CD4-positive, CD25-positive, alpha-beta regulatory T cell (primary cell): ENCODE measurements at regions not wholly inside any gene's neighbourhood (a gene's known extent, or its start where the extent isn't known, plus 50 kb on each side); places are given as distances from the start of the nearest gene placed in this dataset.

ENCODE experiments used
- ATAC-seq, 2 donors: fragments of 150-1000 bp; cut with Tn5 transposase; one replicate each; pipeline ENCODE4 v1.10.0; 2021; ENCODE audit warnings: low read depth in 2 of 2, moderate number of reproducible peaks in 2 of 2, moderate library complexity in 1 of 2
- DNase-seq, 3 donors: peaks; one replicate each; pipeline versions ENCODE4 v3.0.0 to v3.0.0-alpha.2; 2012 to 2022; ENCODE audit warnings: mixed read lengths in 1 of 3
- H3K27ac ChIP-seq: one replicate; pipeline ENCODE4 v1.7.0; 2013; ENCODE audit warnings: mild to moderate bottlenecking, low read length; ENCODE audit not compliant: insufficient read depth, poor library complexity, severe bottlenecking
- H3K27me3 ChIP-seq: one replicate; pipeline ENCODE4 v1.7.0; 2013; ENCODE audit warnings: low read length; ENCODE audit not compliant: control insufficient read depth, insufficient read depth
- H3K36me3 ChIP-seq: one replicate; pipeline ENCODE4 v1.7.0; 2013; ENCODE audit warnings: mild to moderate bottlenecking, low read length, moderate library complexity; ENCODE audit not compliant: control insufficient read depth, insufficient read depth
- H3K4me1 ChIP-seq: 2 replicates; pipeline ENCODE4 v1.7.0; 2013; ENCODE audit warnings: mild to moderate bottlenecking, low read length; ENCODE audit not compliant: insufficient read depth, control insufficient read depth, poor library complexity, severe bottlenecking
- H3K4me3 ChIP-seq: one replicate; pipeline ENCODE4 v1.7.0; 2013; ENCODE audit warnings: low read depth, mild to moderate bottlenecking, low read length, moderate library complexity
- H3K9me3 ChIP-seq, 2 experiments: 1 replicate in 1 of 2; 2 replicates in 1 of 2; pipeline ENCODE4 v1.7.0; 2013; ENCODE audit warnings: low read length in 2 of 2, mild to moderate bottlenecking in 1 of 2, moderate library complexity in 1 of 2; ENCODE audit not compliant: control insufficient read depth in 2 of 2
- H3K27ac Mint-ChIP-seq, 3 donors: one replicate each; pipeline ENCODE4 v1.8.0; 2020 to 2022; ENCODE audit warnings: mild to moderate bottlenecking in 3 of 3, mixed read lengths in 3 of 3, moderate library complexity in 2 of 3
- H3K27me3 Mint-ChIP-seq: one replicate; pipeline ENCODE4 v1.8.0; 2022; ENCODE audit warnings: mild to moderate bottlenecking, mixed read lengths
- H3K36me3 Mint-ChIP-seq: one replicate; pipeline ENCODE4 v1.8.0; 2020; ENCODE audit warnings: mixed read lengths
- H3K4me1 Mint-ChIP-seq, 4 donors: one replicate each; pipeline ENCODE4 v1.8.0; 2020 to 2022; ENCODE audit warnings: mixed read lengths in 4 of 4, mild to moderate bottlenecking in 1 of 4
- H3K4me3 Mint-ChIP-seq, 4 donors: one replicate each; pipeline ENCODE4 v1.8.0; 2020 to 2022; ENCODE audit warnings: mild to moderate bottlenecking in 4 of 4, mixed read lengths in 4 of 4, moderate library complexity in 3 of 4
- H3K9me3 Mint-ChIP-seq, 7 donors: one replicate each; pipeline ENCODE4 v1.8.0; 2020 to 2022; ENCODE audit warnings: mixed read lengths in 7 of 7, mild to moderate bottlenecking in 3 of 7, moderate library complexity in 2 of 7

DNA sequence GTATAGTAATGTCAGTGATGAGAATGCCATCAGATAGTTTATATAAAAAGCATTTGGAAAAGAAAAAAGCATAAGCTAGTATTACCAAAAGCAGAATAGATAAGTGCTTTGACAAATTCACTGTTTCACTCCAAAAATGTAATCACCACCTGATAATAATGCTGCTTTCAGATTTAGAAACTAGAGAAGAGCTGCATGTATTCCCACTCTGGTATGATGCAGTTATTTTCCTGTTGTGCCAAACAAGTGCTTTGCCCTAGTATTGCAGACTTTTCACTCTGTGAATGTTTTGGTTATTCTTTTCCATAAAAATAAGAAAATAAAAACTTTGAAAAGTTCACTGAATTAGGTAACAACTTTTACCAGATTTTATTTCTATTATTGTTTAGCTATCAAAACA lies 267.7 kb upstream of the TET2 start:
- H3K4me1 Mint-ChIP-seq: peaks cover 3 to 11% (median 4%) of the 10 kb centered on the region in 4 donors
- no peak for ATAC-seq
- no peak overlapping the region for H3K4me3 Mint-ChIP-seq

DNA sequence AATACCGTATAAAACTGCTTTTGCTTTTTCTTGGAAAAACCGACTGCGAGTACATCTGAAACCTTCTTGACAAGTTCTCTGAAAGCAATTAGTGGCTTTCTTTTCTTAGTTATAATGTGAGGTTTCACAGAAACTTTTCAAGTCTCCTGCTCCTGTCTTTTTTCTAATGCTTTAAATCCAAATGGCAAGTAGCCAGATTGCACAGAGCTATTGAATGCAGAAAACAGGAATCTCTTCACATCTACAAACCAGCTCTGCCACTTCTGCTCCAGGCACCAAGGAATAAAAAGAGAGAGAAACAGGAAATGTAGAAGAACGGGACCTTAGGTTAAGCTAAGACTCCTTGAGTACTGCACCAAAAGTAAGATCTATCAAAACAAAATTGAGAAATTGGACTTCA lies 267.3 kb upstream of the TET2 start:
- H3K36me3 ChIP-seq: no peaks in the 10 kb centered on the region
- Mint-ChIP-seq H3K27ac (peak overlapping the region in 1 of 3 donors; percentile 1), H3K4me1 (peaks cover 3 to 11% (median 4%) of the 10 kb centered on the region in 4 donors), H3K36me3 (no peaks in the 10 kb centered on the region), H3K9me3 (no peaks in the 10 kb centered on the region), H3K4me3 (no peak overlapping the region), H3K27me3 (no peaks in the 10 kb centered on the region)
- no peaks in the 10 kb centered on the region for H3K4me1 ChIP-seq
- peak in 1 of 3 donors; percentile 77 for DNase-seq
- H3K4me3 ChIP-seq: no peak overlapping the region
- no peaks in the 10 kb centered on the region for H3K9me3 ChIP-seq
- no peak overlapping the region for H3K27ac ChIP-seq
- H3K27me3 ChIP-seq: no peaks in the 10 kb centered on the region
- ATAC-seq: no peak

More for the DNA sequence above, 267.7 kb upstream of the TET2 start:
- Histone ChIP-seq H3K4me3 (no peak overlapping the region), H3K36me3 (no peaks in the 10 kb centered on the region), H3K27ac (no peak overlapping the region), H3K9me3 (no peaks in the 10 kb centered on the region), H3K4me1 (no peaks in the 10 kb centered on the region), H3K27me3 (no peaks in the 10 kb centered on the region)
- no peaks in the 10 kb centered on the region for H3K9me3 Mint-ChIP-seq
- DNase-seq: no peak
- H3K36me3 Mint-ChIP-seq: no peaks in the 10 kb centered on the region
- no peak overlapping the region for H3K27ac Mint-ChIP-seq
- H3K27me3 Mint-ChIP-seq: no peaks in the 10 kb centered on the region

DNA sequence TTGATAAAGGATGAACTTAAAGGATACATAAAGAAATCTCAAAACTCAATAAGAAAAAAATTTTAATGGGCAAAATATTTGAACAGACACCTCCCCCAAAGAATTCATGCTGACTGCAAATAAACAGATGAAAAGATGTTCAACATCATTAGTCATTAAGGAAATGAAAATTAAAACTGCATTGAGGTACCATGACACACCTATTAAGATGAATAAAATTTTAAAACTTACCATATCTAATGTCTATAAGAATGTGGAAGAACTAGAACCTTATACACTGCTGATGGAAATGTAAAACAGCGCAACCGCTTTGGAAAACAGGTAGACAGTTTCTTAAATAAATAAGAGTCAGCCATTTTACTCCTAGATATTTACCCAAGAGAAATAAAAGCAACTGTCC lies 266.8 kb upstream of the TET2 start:
- Mint-ChIP-seq H3K9me3 (peaks cover 0 to 3% (median 0%) of the 10 kb centered on the region in 7 donors), H3K27ac (no peak overlapping the region), H3K27me3 (no peaks in the 10 kb centered on the region), H3K36me3 (no peaks in the 10 kb centered on the region), H3K4me1 (peaks cover 3 to 11% (median 4%) of the 10 kb centered on the region in 4 donors), H3K4me3 (no peak overlapping the region)
- no peaks in the 10 kb centered on the region for H3K4me1 ChIP-seq
- no peak overlapping the region for H3K4me3 ChIP-seq
- no peaks in the 10 kb centered on the region for H3K27me3 ChIP-seq
- H3K36me3 ChIP-seq: no peaks in the 10 kb centered on the region
- H3K27ac ChIP-seq: no peak overlapping the region
- no peaks in the 10 kb centered on the region for H3K9me3 ChIP-seq
- ATAC-seq (no peak), DNase-seq (no peak)

DNA sequence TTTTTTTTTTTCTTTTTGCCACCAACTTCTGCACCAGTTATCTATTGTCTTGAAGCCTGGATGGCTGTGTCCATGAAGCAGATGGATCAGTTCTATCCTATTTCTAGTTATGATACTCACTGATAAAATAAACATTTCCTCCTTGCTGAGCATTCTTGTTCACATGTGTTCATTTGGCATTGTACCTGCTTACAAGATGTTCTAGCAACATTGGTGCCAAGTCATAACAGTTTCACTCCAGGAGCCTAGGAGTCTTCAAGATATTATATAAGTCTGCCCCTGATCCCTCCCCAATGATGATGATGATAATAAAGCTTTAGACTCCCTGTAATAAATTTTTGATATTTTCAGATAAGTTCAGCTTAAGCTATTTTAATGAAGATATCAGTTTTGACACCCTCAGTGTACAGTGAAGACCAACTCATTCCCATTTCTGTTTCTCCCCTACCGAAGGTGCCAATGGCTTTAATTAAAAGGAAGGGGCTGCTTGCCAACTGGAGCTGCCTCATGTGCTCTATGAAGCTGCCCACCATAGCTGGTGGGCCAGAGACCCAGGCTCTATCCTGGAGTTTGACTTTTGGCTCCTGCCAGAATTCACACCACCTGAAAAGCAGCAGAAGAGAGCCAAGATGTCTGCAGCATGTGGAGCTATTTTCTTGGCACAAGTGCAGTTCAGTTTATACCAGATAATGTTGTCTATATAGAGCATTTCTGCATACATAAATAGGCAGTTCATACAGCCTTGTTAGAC lies 265.4 kb upstream of the TET2 start:
- H3K36me3 Mint-ChIP-seq: no peaks in the 10 kb centered on the region
- no peaks in the 10 kb centered on the region for H3K27me3 Mint-ChIP-seq
- H3K27me3 ChIP-seq: no peaks in the 10 kb centered on the region
- H3K4me1 ChIP-seq: no peaks in the 10 kb centered on the region
- H3K9me3 ChIP-seq: no peaks in the 10 kb centered on the region
- H3K27ac ChIP-seq: no peak overlapping the region
- H3K27ac Mint-ChIP-seq: no peak overlapping the region
- no peak for ATAC-seq
- no peak overlapping the region for H3K4me3 ChIP-seq
- H3K9me3 Mint-ChIP-seq: peaks cover 0 to 3% (median 0%) of the 10 kb centered on the region in 7 donors
- H3K4me3 Mint-ChIP-seq: no peak overlapping the region
- no peaks in the 10 kb centered on the region for H3K36me3 ChIP-seq
- H3K4me1 Mint-ChIP-seq: peaks cover 3 to 11% (median 4%) of the 10 kb centered on the region in 4 donors
- no peak for DNase-seq

DNA sequence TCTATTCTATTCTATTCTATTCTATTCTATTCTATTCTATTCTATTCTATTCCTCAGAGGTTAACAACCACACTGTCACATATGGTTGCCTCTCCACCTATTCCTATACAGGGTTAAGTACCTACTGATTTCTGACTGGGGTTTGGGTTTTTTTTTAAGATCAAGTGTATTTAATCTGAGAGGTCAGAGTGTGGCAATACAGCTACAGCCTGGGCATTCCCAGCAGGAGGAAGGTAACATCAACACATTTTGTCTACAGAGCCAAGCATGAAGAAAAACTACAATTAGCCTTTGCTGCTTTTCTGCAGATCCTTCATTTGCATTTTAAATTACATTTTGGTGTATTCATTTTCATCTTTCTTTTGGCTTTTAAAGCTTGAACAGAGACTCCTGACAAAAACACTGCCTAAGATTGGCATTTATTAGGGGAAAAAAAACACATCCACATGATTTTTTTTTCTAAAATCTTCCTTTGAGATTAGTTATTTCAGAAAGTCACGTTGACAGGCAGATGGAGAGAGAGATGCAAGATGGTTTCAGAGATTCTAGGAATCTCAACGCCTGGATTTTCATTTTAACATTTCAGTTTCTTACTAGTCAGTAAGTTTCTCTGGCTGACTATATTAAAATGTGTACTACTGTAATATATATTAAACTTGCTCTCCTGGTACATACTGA lies 255.9 kb upstream of the TET2 start:
- no peaks in the 10 kb centered on the region for H3K27me3 ChIP-seq
- H3K36me3 ChIP-seq: no peaks in the 10 kb centered on the region
- H3K27ac Mint-ChIP-seq: no peak overlapping the region
- H3K27me3 Mint-ChIP-seq: peaks cover 4% of the 10 kb centered on the region
- peaks cover 0 to 6% (median 0%) of the 10 kb centered on the region in 7 donors for H3K9me3 Mint-ChIP-seq
- H3K36me3 Mint-ChIP-seq: no peaks in the 10 kb centered on the region
- no peak for DNase-seq
- H3K4me3 ChIP-seq: no peak overlapping the region
- H3K4me1 Mint-ChIP-seq: no peaks in the 10 kb centered on the region
- ATAC-seq: no peak
- H3K9me3 ChIP-seq: no peaks in the 10 kb centered on the region
- H3K4me3 Mint-ChIP-seq: no peak overlapping the region
- H3K4me1 ChIP-seq: no peaks in the 10 kb centered on the region
- no peak overlapping the region for H3K27ac ChIP-seq

DNA sequence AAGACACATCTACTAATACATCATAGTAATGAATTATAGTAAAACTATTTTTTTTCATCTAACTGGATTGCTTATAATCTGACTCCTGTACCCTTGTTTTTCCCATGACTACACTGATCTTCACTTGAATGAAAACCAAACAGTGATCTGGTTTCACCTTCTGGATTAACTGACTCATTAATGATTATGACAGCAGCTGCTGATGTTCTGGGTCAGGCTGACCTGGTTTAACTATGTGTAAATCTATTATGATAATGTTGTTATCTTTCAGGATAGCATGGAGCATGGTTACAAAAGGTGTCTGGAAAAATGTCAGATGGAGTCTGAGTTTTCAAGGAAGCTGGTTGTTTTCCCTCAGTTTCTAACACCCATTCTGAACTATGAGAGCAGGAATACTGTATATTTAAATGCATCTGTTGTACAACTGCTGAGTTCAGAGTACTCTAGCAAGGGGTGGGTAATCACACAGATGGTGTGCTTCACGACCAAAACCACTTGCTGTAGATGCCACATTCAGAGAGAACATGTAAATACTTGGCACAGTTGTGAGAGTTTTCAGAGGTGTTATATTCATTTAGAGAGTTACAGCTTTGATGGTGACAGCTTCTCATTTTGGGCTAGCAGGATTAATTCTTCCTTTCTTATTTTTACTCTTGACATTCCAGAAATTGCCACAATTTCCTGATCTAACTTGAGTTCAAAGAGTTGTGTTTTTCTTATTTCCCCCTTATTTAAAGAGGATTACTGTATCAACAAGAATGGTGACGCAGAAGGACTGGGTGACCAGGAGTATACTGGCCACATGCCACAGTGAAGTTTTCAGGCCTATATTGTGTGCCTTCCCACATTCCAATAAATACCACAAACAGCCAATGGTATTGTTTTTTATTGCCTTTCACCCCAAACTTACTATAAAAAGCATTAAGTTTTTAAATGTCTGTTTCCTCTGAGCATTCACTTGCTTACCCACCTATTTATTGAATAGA lies 249.7 kb upstream of the TET2 start:
- Histone ChIP-seq H3K36me3 (no peaks in the 10 kb centered on the region), H3K27me3 (no peaks in the 10 kb centered on the region), H3K9me3 (no peaks in the 10 kb centered on the region), H3K4me3 (no peak overlapping the region), H3K4me1 (no peaks in the 10 kb centered on the region), H3K27ac (no peak overlapping the region)
- DNase-seq: no peak
- no peak for ATAC-seq
- Mint-ChIP-seq H3K27me3 (peaks cover 7% of the 10 kb centered on the region), H3K4me1 (no peaks in the 10 kb centered on the region), H3K36me3 (no peaks in the 10 kb centered on the region), H3K27ac (no peak overlapping the region), H3K9me3 (peaks cover 0 to 11% (median 3%) of the 10 kb centered on the region in 7 donors), H3K4me3 (no peak overlapping the region)

DNA sequence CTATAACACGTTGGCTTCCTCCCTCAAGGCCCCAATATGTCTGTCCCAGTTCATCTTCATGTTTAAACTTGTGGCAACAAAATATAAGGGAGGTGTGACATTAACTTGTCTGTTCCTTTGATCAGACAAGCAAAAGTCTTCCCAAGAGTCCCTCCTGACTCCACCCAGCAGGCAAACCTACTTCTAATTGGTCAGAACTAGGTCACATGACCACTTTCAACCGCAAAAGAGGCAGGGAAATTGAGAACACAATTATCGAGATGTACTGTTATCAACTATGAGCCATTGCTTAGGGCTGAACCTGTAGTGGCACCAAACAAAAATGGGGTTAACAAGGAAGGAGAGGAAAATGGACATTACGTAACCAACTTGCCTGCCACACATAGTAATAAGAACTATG lies 246.8 kb upstream of the TET2 start:
- H3K36me3 Mint-ChIP-seq: no peaks in the 10 kb centered on the region
- H3K27me3 Mint-ChIP-seq: peaks cover 7% of the 10 kb centered on the region
- peaks cover 0 to 8% (median 3%) of the 10 kb centered on the region in 7 donors for H3K9me3 Mint-ChIP-seq
- ATAC-seq: no peak
- no peak overlapping the region for H3K27ac ChIP-seq
- no peak overlapping the region for H3K27ac Mint-ChIP-seq
- H3K4me1 Mint-ChIP-seq: no peaks in the 10 kb centered on the region
- no peak overlapping the region for H3K4me3 Mint-ChIP-seq
- no peaks in the 10 kb centered on the region for H3K4me1 ChIP-seq
- no peak overlapping the region for H3K4me3 ChIP-seq
- DNase-seq: no peak
- H3K9me3 ChIP-seq: no peaks in the 10 kb centered on the region
- H3K36me3 ChIP-seq: no peaks in the 10 kb centered on the region
- no peaks in the 10 kb centered on the region for H3K27me3 ChIP-seq
